Activated CD8-positive, alpha-beta T cell treated with anti-CD3 and anti-CD28 coated beads for 36 hours (primary cell): ENCODE measurements at regions not wholly inside any gene's neighbourhood (a gene's known extent, or its start where the extent isn't known, plus 50 kb on each side); places are given as distances from the start of the nearest gene placed in this dataset.

Experiments
- ATAC-seq: fragments of 200-7000 bp; cut with Tn5 transposase; one replicate; pipeline ENCODE4 v1.10.0; 2021; ENCODE audit warnings: mild to moderate bottlenecking, moderate library complexity
- CTCF ChIA-PET: fragments of 350-600 bp; sonication (Branson Sonifier 250); formaldehyde crosslinking; loops from one replicate; lab custom pipeline; 2021; ENCODE audit warnings: antibody characterized with exemption; lab: Charles Lee
- POLR2A ChIA-PET: fragments of 350-600 bp; sonication (Branson Sonifier 250); formaldehyde crosslinking; loops from one replicate; lab custom pipeline; 2021; ENCODE audit warnings: antibody characterized with exemption; lab: Charles Lee
- DNase-seq: peaks from one replicate; pipeline ENCODE4 v3.0.0-alpha.2; 2020
- H3K27ac Mint-ChIP-seq: one replicate; pipeline ENCODE4 v1.8.0; 2021; ENCODE audit warnings: mild to moderate bottlenecking, mixed read lengths
- H3K27me3 Mint-ChIP-seq: one replicate; pipeline ENCODE4 v1.8.0; 2021; ENCODE audit warnings: mixed read lengths
- H3K36me3 Mint-ChIP-seq: one replicate; pipeline ENCODE4 v1.8.0; 2021; ENCODE audit warnings: low read depth, mixed read lengths
- H3K4me1 Mint-ChIP-seq: one replicate; pipeline ENCODE4 v1.8.0; 2021; ENCODE audit warnings: low read depth, mixed read lengths
- H3K4me3 Mint-ChIP-seq: one replicate; pipeline ENCODE4 v1.8.0; 2021; ENCODE audit warnings: mild to moderate bottlenecking, moderate library complexity, mixed read lengths
- H3K9me3 Mint-ChIP-seq: one replicate; pipeline ENCODE4 v1.8.0; 2021; ENCODE audit warnings: mixed read lengths
- intact Hi-C: fragments of 100-400 bp; cut with micrococcal nuclease; formaldehyde crosslinking; loops from one replicate; pipeline ENCODE4 v1.10.0; 2022
- TF ChIP-seq, protein P1 (sequence below): fragments of 200-600 bp; IDR thresholded peaks from one replicate; pipeline ENCODE4 v1.8.0; 2022; ENCODE audit warnings: antibody characterized with exemption, mild to moderate bottlenecking

- Mint-ChIP-seq H3K27me3 (peaks cover 1% of the 10 kb centered on the region), H3K36me3 (no peaks in the 10 kb centered on the region), H3K4me1 (no peaks in the 10 kb centered on the region), H3K27ac (no peak overlapping the region), H3K4me3 (no peak overlapping the region), H3K9me3 (no peaks in the 10 kb centered on the region)
- POLR2A ChIA-PET = no interaction called here
- DNase-seq = no peak
- ATAC-seq = no peak
- intact Hi-C loops = no loop called here
- CTCF ChIA-PET = no interaction called here
- TF ChIP-seq, protein P1, sequence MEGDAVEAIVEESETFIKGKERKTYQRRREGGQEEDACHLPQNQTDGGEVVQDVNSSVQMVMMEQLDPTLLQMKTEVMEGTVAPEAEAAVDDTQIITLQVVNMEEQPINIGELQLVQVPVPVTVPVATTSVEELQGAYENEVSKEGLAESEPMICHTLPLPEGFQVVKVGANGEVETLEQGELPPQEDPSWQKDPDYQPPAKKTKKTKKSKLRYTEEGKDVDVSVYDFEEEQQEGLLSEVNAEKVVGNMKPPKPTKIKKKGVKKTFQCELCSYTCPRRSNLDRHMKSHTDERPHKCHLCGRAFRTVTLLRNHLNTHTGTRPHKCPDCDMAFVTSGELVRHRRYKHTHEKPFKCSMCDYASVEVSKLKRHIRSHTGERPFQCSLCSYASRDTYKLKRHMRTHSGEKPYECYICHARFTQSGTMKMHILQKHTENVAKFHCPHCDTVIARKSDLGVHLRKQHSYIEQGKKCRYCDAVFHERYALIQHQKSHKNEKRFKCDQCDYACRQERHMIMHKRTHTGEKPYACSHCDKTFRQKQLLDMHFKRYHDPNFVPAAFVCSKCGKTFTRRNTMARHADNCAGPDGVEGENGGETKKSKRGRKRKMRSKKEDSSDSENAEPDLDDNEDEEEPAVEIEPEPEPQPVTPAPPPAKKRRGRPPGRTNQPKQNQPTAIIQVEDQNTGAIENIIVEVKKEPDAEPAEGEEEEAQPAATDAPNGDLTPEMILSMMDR = no peak
Observed at GRCh38 chr18:76058146-76058545, 436.9 kb downstream of the ZNF516 start.

DNA sequence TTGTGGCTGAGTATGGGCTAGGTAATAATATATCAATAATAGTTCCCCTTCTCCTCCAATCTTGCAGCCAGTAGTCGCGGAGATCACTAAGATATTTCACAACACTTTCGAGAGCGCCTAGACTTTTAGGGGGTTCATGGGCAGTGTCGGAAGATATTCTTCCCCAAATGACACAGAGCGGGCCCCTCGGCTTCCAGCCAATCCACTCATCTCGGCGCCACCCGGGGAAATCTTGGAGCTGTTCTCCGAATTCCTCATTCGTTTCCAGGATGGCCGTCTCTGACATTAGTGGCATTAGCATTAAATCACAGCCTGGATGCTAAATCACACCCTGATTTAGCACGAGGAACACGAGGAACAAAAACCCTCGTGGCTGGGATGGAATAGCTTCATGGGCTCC lies 437.7 kb downstream of the ZNF516 start:
- ATAC-seq (no peak), DNase-seq (no peak)
- Mint-ChIP-seq H3K27ac (no peak overlapping the region), H3K4me1 (no peaks in the 10 kb centered on the region), H3K4me3 (no peak overlapping the region), H3K36me3 (no peaks in the 10 kb centered on the region), H3K9me3 (no peaks in the 10 kb centered on the region), H3K27me3 (peaks cover 1% of the 10 kb centered on the region)
- POLR2A ChIA-PET = no interaction called here
- TF ChIP-seq, protein P1 = no peak
- CTCF ChIA-PET = no interaction called here
- intact Hi-C loops = no loop called here

DNA sequence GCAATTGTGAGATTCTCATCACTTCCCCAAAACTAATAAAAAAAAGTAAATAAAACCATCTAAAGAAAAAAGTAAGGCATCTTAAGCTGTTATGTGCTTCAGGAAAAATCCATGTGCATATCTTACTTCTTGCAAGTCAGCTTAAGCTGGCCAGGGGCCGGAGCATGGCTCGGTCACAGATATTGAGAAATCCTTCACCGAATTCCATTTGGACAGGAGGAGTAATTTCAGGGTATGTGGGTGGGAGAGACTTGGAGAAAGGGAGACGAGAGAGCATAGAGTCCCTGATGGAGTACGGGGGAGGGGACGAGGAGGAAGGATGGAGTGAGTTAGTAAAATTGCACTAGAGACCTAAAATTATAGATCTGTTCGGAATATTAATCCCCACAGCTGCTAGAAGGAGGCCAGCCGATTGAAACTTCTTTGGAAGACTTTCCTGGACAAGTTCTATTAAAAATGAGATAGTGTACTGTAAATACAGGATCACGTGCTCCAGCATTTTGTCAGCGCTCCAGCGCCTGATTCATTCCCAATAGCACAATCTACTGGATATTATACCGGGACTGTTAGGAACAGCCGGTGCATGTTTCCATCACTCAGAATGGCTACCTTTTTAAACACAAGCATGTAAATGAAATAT lies 438.5 kb downstream of the ZNF516 start:
- Mint-ChIP-seq H3K9me3 (no peaks in the 10 kb centered on the region), H3K4me1 (no peaks in the 10 kb centered on the region), H3K27ac (no peak overlapping the region), H3K4me3 (no peak overlapping the region), H3K27me3 (peaks cover 1% of the 10 kb centered on the region), H3K36me3 (no peaks in the 10 kb centered on the region)
- POLR2A ChIA-PET = no interaction called here
- DNase-seq (no peak), ATAC-seq (no peak)
- CTCF ChIA-PET = no interaction called here
- intact Hi-C loops = no loop called here
- TF ChIP-seq, protein P1 = no peak

- TF ChIP-seq, protein P1 = no peak
- Mint-ChIP-seq H3K27ac (no peak overlapping the region), H3K9me3 (no peaks in the 10 kb centered on the region), H3K36me3 (no peaks in the 10 kb centered on the region), H3K4me3 (no peak overlapping the region), H3K4me1 (no peaks in the 10 kb centered on the region), H3K27me3 (peaks cover 1% of the 10 kb centered on the region)
- CTCF ChIA-PET = no interaction called here
- ATAC-seq = no peak
- intact Hi-C loops = no loop called here
- POLR2A ChIA-PET = no interaction called here
- no peak for DNase-seq
Observed at GRCh38 chr18:76055578-76055977, 439.5 kb downstream of the ZNF516 start.

- POLR2A ChIA-PET = no interaction called here
- no peaks in the 10 kb centered on the region for H3K4me1 Mint-ChIP-seq
- TF ChIP-seq, protein P1 = no peak
- DNase-seq (no peak), ATAC-seq (no peak)
- H3K27ac Mint-ChIP-seq = no peak overlapping the region
- CTCF ChIA-PET = no interaction called here
- intact Hi-C loops = no loop called here
- no peaks in the 10 kb centered on the region for H3K9me3 Mint-ChIP-seq
- peaks cover 1% of the 10 kb centered on the region for H3K27me3 Mint-ChIP-seq
- H3K4me3 Mint-ChIP-seq = no peak overlapping the region
- H3K36me3 Mint-ChIP-seq = no peaks in the 10 kb centered on the region
Observed at GRCh38 chr18:76055025-76055424, 440.0 kb downstream of the ZNF516 start.
